Mesenchymal stem cell (in vitro differentiated cells and primary cell): ENCODE measurements at regions not wholly inside any gene's neighbourhood (a gene's known extent, or its start where the extent isn't known, plus 50 kb on each side); places are given as distances from the start of the nearest gene placed in this dataset.
"Not testable (repeated sequence)": the region's sequence is repeated elsewhere in the genome, so short reads cannot be mapped to it uniquely, and the experiment has no call there.

Experiments used
- DNase-seq: peaks from one replicate; pipeline ENCODE4 v3.0.0-alpha.2; 2013
- H2AFZ ChIP-seq: one replicate; pipeline ENCODE4 v1.6.1; 2013; ENCODE audit warnings: low read depth, mild to moderate bottlenecking, control low read depth, inconsistent platforms, low read length, moderate library complexity
- H2AK5ac ChIP-seq: 2 replicates; pipeline ENCODE4 v1.6.1; 2013; ENCODE audit warnings: low read length, moderate library complexity, mild to moderate bottlenecking, inconsistent platforms; ENCODE audit not compliant: severe bottlenecking
- H2BK120ac ChIP-seq: one replicate; pipeline ENCODE4 v1.6.1; 2013; ENCODE audit warnings: low read depth, mild to moderate bottlenecking, inconsistent platforms, low read length, moderate library complexity
- H2BK12ac ChIP-seq, 2 experiments: one replicate each; pipeline ENCODE4 v1.6.1; 2013; ENCODE audit warnings: inconsistent platforms in 2 of 2, low read length in 2 of 2, mild to moderate bottlenecking in 2 of 2, moderate library complexity in 2 of 2, control low read depth in 1 of 2
- H2BK15ac ChIP-seq: one replicate; pipeline ENCODE4 v1.6.1; 2013; ENCODE audit warnings: mild to moderate bottlenecking, low read depth, inconsistent platforms; ENCODE audit not compliant: poor library complexity, severe bottlenecking
- H2BK5ac ChIP-seq: 2 replicates; pipeline ENCODE4 v1.6.1; 2013; ENCODE audit warnings: low read depth, mild to moderate bottlenecking, low read length, control low read depth, inconsistent platforms; ENCODE audit not compliant: poor library complexity, severe bottlenecking
- H3K14ac ChIP-seq, 2 experiments: one replicate each; pipeline ENCODE4 v1.6.1; 2013; ENCODE audit warnings: inconsistent platforms in 2 of 2, low read length in 2 of 2, control low read depth in 1 of 2, mild to moderate bottlenecking in 1 of 2, moderate library complexity in 1 of 2
- H3K18ac ChIP-seq, 2 experiments: one replicate each; pipeline ENCODE4 v1.6.1; 2013; ENCODE audit warnings: inconsistent platforms in 2 of 2, low read length in 2 of 2, control low read depth in 1 of 2, low read depth in 1 of 2, mild to moderate bottlenecking in 1 of 2
- H3K23ac ChIP-seq, 2 experiments: one replicate each; pipeline ENCODE4 v1.6.1; 2013; ENCODE audit warnings: inconsistent platforms in 2 of 2, low read length in 2 of 2, mild to moderate bottlenecking in 2 of 2, moderate library complexity in 2 of 2, control low read depth in 1 of 2
- H3K27ac ChIP-seq: 2 replicates; pipeline ENCODE4 v1.5.1; 2013; ENCODE audit warnings: mild to moderate bottlenecking, moderate library complexity, low read length, control low read depth, inconsistent platforms; ENCODE audit not compliant: poor library complexity, severe bottlenecking
- H3K27me3 ChIP-seq, 2 experiments: 2 replicates each; pipeline versions ENCODE4 v1.6.1 to v1.7.0; 2013; ENCODE audit warnings: low read length in 2 of 2, mild to moderate bottlenecking in 2 of 2, moderate library complexity in 2 of 2, control low read depth in 1 of 2, inconsistent platforms in 1 of 2; ENCODE audit not compliant: control insufficient read depth in 1 of 2, insufficient read depth in 1 of 2
- H3K36me3 ChIP-seq, 2 experiments: 2 replicates each; pipeline versions ENCODE4 v1.6.1 to v1.7.0; 2013; ENCODE audit warnings: low read length in 2 of 2, control low read depth in 1 of 2, inconsistent platforms in 1 of 2, low read depth in 1 of 2, mild to moderate bottlenecking in 1 of 2; ENCODE audit not compliant: insufficient read depth in 2 of 2, control insufficient read depth in 1 of 2
- H3K4ac ChIP-seq, 2 experiments: one replicate each; pipeline ENCODE4 v1.6.1; 2013; ENCODE audit warnings: inconsistent platforms in 2 of 2, low read length in 2 of 2, mild to moderate bottlenecking in 2 of 2, moderate library complexity in 2 of 2, control low read depth in 1 of 2, low read depth in 1 of 2
- H3K4me1 ChIP-seq: 2 replicates; pipeline ENCODE4 v1.6.1; 2013; ENCODE audit warnings: low read depth, low read length, control low read depth; ENCODE audit not compliant: control insufficient read depth, insufficient read depth
- H3K4me2 ChIP-seq: 2 replicates; pipeline ENCODE4 v1.6.1; 2013; ENCODE audit warnings: low read length, mild to moderate bottlenecking, inconsistent platforms; ENCODE audit not compliant: poor library complexity, severe bottlenecking
- H3K4me3 ChIP-seq, 2 experiments: 2 replicates each; pipeline versions ENCODE4 v1.5.1 to v1.7.0; 2013; ENCODE audit warnings: low read length in 2 of 2, mild to moderate bottlenecking in 2 of 2, control low read depth in 1 of 2, low read depth in 1 of 2; ENCODE audit not compliant: insufficient read depth in 1 of 2
- H3K79me1 ChIP-seq: replicated peaks from 2 replicates; pipeline ENCODE4 v1.6.1; 2013; ENCODE audit warnings: mild to moderate bottlenecking, control low read depth, low read length, inconsistent platforms; ENCODE audit not compliant: poor library complexity, severe bottlenecking
- H3K9ac ChIP-seq: 2 replicates; pipeline ENCODE4 v1.7.0; 2013; ENCODE audit warnings: mild to moderate bottlenecking, low read length, moderate library complexity
- H3K9me3 ChIP-seq: 2 replicates; pipeline ENCODE4 v1.7.0; 2013; ENCODE audit warnings: mild to moderate bottlenecking, low read length; ENCODE audit not compliant: control insufficient read depth
- H4K8ac ChIP-seq: one replicate; pipeline ENCODE4 v1.6.1; 2013; ENCODE audit warnings: inconsistent platforms, mild to moderate bottlenecking, low read length, moderate library complexity
- H4K91ac ChIP-seq: one replicate; pipeline ENCODE4 v1.6.1; 2013; ENCODE audit warnings: mild to moderate bottlenecking, low read length, inconsistent platforms
- WGBS: methylation state at CpG from one replicate; pipeline ENCODE4 v1.1.7; 2013; ENCODE audit warnings: mixed read lengths; 5-methylcytosine and 5-hydroxymethylcytosine counted together

DNA sequence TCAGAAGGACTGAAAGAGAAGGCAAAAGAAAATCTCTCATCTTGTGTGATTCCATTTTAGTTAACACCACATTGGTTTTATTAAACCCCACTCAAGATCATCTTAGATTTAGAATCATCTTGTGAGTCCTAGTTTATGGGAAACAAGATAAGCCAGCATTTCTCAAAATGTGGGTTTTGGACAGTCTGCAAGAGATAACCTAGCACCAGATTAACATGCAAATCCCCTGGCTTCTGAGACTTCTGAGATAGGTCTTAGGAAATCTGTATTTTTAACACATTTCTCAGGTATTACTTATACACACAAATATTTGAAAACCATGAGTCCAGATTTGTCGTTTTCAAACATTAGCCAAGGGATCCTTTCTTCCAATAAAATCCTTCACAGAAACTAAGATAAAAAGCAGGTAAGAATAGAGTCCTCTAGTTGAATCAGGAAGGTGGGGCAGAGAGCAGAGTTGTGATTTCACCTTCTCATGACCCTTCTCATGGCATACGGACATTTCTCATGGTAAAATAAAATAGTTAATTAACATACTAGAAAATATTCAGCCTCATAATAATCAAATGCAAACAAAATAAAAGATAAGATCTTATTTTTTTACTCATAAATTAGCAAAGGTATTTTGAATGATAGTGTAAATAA, 287.2 kb upstream of the FN1 start:
- Histone ChIP-seq H2BK120ac (no peak overlapping the region), H3K4me1 (peaks cover 3% of the 10 kb centered on the region), H3K4me2 (no peak overlapping the region), H3K4me3 (no peak overlapping the region), H2BK5ac (no peak overlapping the region), H3K18ac (no peak overlapping the region), H3K27me3 (no peaks in the 10 kb centered on the region), H2AFZ (no peak overlapping the region), H3K23ac (no peak overlapping the region), H3K79me1 (no peaks in the 10 kb centered on the region), H2BK15ac (no peak overlapping the region), H4K8ac (no peak overlapping the region), H3K9me3 (no peaks in the 10 kb centered on the region), H2AK5ac (no peak overlapping the region), H2BK12ac (no peak overlapping the region), H3K27ac (peak overlapping the region; percentile 69), H3K4ac (no peak overlapping the region), H3K14ac (no peak overlapping the region), H3K36me3 (no peaks in the 10 kb centered on the region), H4K91ac (no peak overlapping the region), H3K9ac (peak overlapping the region; percentile 12)
- no peak for DNase-seq
- no CpG with 5 or more reads among the region's 2 CpGs for WGBS

DNA sequence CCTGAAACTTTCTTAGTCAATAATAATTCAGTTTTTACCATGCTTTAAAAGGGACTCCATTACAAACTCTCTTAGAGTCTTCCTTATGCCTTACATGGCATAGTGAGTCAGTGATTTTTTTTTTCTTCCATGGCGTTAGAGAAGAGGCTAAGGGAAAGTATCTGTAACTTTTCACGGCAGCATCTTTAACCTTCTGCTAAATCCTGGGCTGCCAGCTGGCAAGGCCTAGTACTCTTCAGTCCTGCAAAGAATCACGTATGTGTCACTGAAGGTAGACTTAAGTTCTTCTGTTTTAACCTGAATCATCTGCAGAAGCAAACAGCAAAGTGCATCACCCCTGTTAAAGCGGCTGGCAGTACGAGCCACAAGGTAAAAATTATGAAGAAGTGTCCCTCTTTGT, 286.3 kb upstream of the FN1 start:
- no peaks in the 10 kb centered on the region for H3K79me1 ChIP-seq
- peak overlapping the region; percentile 1 for H3K9ac ChIP-seq
- H3K9me3 ChIP-seq = no peaks in the 10 kb centered on the region
- H2AK5ac ChIP-seq = peak overlapping the region; percentile 74
- no peak overlapping the region for H4K91ac ChIP-seq
- DNase-seq = no peak
- no peak overlapping the region for H2BK5ac ChIP-seq
- H2AFZ ChIP-seq = no peak overlapping the region
- no peak overlapping the region for H2BK15ac ChIP-seq
- H3K4ac ChIP-seq = no peak overlapping the region
- no peak overlapping the region for H2BK120ac ChIP-seq
- H3K27ac ChIP-seq = peak overlapping the region; percentile 64
- H3K27me3 ChIP-seq = no peaks in the 10 kb centered on the region
- no peak overlapping the region for H3K23ac ChIP-seq
- no peak overlapping the region for H3K18ac ChIP-seq
- H3K14ac ChIP-seq = no peak overlapping the region
- H4K8ac ChIP-seq = no peak overlapping the region
- H3K4me2 ChIP-seq = no peak overlapping the region
- no peak overlapping the region for H3K4me3 ChIP-seq
- WGBS = 87% methylated on average over 5 of the region's 5 CpGs
- peaks cover 3% of the 10 kb centered on the region for H3K4me1 ChIP-seq
- H3K36me3 ChIP-seq = no peaks in the 10 kb centered on the region
- no peak overlapping the region for H2BK12ac ChIP-seq

DNA sequence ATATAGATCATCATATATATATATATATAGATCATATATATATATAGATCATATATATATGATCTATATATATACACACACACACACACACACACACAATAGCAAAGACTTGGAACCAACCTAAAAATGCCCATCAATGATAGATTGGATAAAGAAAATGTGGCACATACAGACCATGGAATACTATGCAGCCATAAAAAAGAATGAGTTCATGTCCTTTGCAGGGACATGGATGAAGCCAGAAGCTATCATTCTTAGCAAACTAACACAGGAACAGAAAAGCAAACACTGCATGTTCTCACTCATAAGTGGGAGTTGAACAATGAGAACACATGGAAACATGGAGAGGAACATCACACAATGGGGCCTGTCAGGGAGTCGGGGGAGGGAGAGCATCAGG, 285.6 kb upstream of the FN1 start:
- not testable (repeated sequence) for H3K18ac ChIP-seq, H4K8ac ChIP-seq, H2AK5ac ChIP-seq, DNase-seq, H3K4ac ChIP-seq, H3K4me2 ChIP-seq, H2BK15ac ChIP-seq, H2AFZ ChIP-seq, H3K27ac ChIP-seq, H4K91ac ChIP-seq, H3K9me3 ChIP-seq, H3K4me3 ChIP-seq, H3K27me3 ChIP-seq, H3K79me1 ChIP-seq, H3K36me3 ChIP-seq, H3K23ac ChIP-seq, H2BK12ac ChIP-seq, H2BK120ac ChIP-seq, H3K14ac ChIP-seq, H3K9ac ChIP-seq, H3K4me1 ChIP-seq, H2BK5ac ChIP-seq
- WGBS = 89% methylated on average over 1 of the region's 1 CpG

DNA sequence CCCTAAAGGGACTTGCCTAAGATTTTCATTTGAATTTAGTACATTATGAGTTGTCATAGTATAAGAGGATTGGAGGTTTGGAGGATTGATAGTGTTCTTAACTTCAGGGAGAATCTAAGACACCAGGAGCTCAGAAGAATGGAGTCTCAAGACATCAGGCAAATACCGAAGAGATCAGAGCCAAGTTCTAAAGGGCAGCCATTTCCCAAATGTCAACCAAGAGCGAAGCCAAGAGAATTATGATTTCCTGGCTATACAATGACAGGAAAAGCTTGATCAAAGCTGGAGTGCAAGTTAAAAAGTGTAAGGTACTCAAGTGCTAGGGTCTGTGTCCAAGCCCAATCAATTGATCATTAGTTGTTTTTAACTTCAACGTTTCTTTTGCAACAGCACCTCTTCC, 283.0 kb upstream of the FN1 start:
- Histone ChIP-seq H3K4me2 (no peak overlapping the region), H3K23ac (no peak overlapping the region), H3K4ac (no peak overlapping the region), H3K36me3 (no peaks in the 10 kb centered on the region), H2BK12ac (no peak overlapping the region), H2AK5ac (no peak overlapping the region), H4K91ac (no peak overlapping the region), H3K27me3 (no peaks in the 10 kb centered on the region), H3K79me1 (no peaks in the 10 kb centered on the region), H3K27ac (no peak overlapping the region), H3K14ac (no peak overlapping the region), H2BK120ac (no peak overlapping the region), H3K18ac (no peak overlapping the region), H3K9me3 (no peaks in the 10 kb centered on the region), H2BK15ac (no peak overlapping the region), H3K4me3 (no peak overlapping the region), H3K9ac (peak overlapping the region; percentile 80), H2BK5ac (no peak overlapping the region), H4K8ac (no peak overlapping the region), H2AFZ (no peak overlapping the region), H3K4me1 (peaks cover 1% of the 10 kb centered on the region)
- DNase-seq = no peak
- WGBS = 75% methylated on average over 3 of the region's 3 CpGs
